ENCODE measurements at regions not wholly inside any gene's neighbourhood (a gene's known extent, or its start where the extent isn't known, plus 50 kb on each side); places are given as distances from the start of the nearest gene placed in this dataset.

- TF ChIP-seq, protein P1, sequence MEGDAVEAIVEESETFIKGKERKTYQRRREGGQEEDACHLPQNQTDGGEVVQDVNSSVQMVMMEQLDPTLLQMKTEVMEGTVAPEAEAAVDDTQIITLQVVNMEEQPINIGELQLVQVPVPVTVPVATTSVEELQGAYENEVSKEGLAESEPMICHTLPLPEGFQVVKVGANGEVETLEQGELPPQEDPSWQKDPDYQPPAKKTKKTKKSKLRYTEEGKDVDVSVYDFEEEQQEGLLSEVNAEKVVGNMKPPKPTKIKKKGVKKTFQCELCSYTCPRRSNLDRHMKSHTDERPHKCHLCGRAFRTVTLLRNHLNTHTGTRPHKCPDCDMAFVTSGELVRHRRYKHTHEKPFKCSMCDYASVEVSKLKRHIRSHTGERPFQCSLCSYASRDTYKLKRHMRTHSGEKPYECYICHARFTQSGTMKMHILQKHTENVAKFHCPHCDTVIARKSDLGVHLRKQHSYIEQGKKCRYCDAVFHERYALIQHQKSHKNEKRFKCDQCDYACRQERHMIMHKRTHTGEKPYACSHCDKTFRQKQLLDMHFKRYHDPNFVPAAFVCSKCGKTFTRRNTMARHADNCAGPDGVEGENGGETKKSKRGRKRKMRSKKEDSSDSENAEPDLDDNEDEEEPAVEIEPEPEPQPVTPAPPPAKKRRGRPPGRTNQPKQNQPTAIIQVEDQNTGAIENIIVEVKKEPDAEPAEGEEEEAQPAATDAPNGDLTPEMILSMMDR (IDR thresholded peaks at IDR 0.05; ENCODE audit: poor library complexity), result no peak
- TF ChIP-seq EZH2 (IDR thresholded peaks at IDR 0.05; ENCODE audit: borderline replicate concordance), result no peak
Measured at GRCh38 chr3:150324788-150325187, 83.3 kb upstream of the TSC22D2 start.

Data from hepatocyte (in vitro differentiated cells).